Cerebellar cortex (tissue), 1 donor: ENCODE measurements at regions not wholly inside any gene's neighbourhood (a gene's known extent, or its start where the extent isn't known, plus 50 kb on each side); places are given as distances from the start of the nearest gene placed in this dataset.

Experiments
- DNase-seq: peaks from one replicate; pipeline ENCODE4 v3.0.0-alpha.2; 2015; ENCODE audit warnings: low spot score

DNA sequence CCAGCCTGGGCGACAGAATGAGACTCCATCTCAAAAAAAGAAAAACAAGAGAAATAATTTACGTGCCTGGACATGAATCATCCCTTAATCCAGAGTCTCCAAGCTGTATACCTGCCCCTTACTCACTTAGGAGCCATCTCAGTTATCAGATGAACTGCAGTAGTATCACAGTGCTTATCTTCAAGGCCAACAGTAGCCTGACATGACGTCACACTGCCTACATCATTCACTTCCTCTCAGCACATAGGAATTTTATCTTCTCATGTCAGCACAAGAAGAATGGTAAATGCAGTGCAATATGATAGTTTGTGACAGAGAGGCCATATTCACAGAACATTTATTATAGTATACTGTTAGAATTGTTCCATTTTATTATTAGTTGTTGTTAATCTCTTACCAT is 216.6 kb downstream of the SS18 start:
- no peak for DNase-seq

DNA sequence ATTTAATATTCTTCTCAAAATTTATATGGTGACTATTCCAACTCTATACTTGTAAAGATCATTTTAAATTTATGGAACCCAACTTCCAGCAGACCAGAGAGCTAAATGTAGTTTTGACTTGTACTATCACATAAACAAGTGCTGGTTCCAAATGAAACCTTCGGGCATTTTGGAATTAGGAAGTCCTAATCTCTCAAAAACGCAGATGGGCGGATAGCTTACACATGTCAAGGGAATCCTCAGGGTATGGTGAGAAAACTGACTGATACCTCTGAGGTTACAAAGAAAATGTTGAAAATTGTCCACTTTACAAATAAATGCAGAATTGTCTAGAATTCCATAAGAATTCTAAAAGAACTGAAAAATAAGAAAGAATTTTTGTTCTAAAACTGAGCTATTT is 224.1 kb downstream of the SS18 start:
- DNase-seq = no peak

DNA sequence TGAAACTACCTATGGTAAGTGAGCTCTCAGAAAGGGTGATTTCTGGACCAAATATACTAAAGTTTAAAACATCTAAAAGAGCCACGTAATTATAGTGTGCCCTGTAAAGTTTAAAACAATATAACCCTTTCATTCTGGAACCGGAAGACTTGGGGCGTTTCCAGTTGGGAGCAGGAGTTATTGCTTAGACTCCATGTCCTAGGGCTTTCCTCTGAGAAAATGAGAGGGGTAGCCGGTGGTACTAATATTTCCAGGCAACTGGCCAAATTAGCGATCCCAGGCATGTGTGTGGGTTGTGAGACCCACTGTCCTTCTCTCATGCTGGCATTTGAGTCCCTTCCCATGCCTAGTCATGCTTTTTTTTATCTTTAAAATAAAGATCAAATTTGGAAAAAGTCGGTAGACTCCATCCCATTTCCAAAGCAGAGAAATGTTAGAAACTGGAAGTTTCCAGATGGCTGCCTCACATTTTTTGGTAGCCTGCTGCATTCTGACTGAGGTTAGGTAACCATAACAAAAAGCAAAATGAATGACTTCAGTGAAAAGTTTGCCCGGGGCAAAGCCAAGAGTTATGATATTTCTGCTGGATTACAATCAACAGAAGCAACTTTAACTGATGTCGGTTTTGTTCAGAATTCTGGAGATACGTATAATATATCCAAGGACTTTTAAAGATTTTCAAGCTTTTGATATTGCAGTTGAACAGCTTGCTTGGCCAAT is 227.4 kb downstream of the SS18 start:
- no peak for DNase-seq

DNA sequence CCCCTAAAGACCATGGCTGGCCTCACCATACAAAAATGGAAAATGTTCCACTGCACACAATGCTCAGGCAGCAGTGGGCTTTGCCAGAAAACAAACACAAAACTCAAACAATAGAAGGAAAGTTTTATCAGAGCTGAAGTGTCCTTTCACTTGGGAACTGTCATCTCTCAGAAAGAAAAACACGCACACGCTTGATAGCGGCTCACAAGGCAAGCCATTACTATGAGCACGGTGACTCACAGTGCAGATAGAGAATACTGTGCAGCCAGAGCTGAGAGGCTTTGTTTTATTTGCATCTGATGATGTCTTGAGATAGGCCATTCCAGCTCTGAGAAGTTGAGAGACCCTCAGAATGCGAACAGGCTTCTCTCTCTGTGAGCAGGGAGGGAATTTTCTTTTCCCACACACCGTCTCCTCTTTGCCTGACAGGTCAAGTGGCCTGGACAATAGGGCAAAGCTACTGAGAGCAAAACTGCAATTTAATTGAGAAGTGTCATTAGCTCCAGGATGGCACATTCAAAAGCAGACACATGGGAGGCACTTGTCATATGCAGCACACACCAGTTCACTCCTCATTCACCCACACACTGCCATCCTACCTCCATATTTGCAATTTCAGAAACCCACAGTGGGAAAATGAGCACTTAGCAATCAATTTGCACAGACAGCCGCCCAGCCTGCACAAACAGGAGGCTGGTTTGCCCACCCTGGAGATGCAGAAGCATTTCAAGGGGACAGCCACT is 236.6 kb downstream of the SS18 start:
- no peak for DNase-seq

DNA sequence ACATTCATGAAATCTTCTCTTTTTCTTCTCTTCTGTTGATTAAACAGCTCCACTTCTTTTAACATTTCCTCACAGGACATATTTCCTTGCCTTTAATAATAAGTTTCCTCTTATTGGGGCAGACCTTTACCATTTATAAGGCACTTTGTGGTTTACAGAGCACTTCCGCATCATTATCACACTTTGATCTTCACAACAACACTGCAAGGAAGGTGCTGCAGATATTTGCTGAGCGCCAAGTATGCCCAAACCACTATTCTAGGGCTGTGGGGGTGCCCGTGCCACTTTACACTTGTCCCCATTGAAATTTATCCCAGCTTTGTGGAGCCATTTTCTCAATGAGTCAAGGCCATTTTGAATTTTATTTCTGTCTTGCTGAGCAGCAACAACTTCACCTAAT is 246.6 kb downstream of the SS18 start:
- DNase-seq = no peak

DNA sequence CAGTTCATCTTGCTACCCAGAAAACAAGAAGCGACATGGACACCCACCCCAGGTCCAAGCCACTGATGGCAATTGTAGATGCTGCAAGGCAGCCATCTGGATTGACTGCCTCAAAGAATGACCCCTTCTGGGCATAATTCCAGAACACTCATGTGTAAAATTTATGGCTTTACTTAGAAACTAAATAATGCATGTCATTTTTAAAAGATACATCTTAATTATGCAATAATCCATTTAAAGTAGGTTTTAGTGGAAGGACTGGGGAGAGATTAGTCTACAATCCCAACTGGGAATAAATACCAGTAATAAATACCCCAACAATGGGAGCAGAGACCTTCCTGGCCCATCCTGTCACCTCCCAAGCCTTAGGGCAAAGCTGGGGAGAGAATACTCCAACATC is 247.7 kb downstream of the SS18 start:
- no peak for DNase-seq

DNA sequence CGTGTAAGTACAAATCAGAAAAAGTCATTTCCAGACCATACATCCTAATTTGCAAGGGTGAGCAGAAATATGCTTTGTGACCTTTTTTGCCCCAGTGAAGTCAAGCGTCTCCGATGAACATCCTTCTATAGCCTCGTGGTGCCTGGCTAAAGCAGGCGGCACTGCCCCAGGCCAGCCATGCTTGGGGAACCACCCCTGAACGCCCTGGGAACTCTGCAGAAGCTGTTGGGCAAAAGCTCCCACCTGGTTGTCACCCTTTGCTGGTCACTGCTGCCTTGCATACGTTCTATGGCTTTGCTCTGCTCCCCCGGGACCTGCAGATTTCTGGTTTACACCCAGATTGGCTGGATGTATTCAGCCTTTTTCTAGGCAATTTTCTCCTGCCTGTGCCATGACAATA is 256.4 kb downstream of the SS18 start:
- no peak for DNase-seq

DNA sequence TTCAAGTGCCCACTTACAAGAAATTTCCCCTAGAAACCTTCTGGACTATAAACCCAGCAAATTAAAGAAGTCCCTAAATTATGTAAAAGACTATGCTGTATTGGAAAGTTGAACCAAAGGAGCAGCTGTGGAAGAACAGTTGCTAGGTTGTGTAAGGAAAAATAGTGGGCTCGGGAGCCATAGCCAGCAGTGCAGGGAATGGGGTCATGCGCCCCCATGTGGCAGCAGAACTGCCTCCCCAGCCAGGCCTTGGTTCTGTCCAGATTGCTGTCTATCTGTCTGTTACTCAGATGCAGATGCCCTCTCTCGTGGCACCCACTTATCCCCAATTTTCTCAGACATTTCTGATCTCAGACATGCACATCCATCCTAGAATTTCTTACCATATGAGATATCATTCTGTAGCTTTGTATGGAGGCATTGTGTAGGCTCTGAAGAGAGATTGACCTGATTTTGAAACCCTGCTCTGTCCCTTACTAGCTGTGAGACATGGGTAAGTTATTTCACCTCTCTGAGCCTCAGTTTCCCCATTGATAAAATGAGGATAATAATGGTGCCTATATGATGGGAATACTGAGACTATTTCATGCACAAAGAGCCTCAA is 258.3 kb downstream of the SS18 start:
- DNase-seq = peak; percentile 52

DNA sequence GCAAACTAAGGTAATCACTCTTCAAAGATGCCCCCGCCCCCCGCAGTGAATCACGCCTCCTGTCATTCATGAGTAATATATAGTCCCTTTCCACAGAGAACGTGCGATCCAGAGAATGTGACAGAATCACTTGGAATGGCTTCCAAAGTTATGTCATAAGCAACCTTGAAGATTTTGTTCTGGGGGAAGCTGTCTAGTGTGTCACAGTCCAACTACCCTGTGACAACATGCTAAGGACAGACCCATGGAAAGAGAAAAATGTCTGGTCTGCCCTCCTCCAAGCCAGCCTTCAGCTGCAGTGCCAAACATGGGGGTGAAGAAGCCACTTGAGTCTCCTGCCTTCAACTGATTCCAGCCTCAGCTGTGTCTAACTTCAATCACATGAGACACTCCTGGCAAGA is 259.1 kb downstream of the SS18 start:
- no peak for DNase-seq

DNA sequence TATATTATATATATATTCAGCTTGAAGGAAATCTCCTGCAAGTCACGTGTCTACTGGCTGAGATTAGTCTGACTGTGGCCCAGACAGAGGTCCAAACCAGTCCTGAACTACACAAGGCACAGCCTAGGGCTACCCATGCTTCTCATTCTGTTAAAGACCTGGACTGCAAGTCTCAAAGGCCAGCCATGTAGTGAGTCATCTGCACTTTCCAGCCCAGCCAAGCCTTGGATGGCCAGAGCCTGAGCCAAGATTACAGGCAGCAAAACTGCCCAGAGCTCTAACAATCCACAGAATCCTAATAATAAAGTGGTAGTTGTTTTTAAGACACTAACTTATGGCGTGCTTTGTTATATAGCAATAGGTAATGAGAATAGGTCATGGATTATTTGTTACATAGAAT is 259.6 kb downstream of the SS18 start:
- DNase-seq = no peak

DNA sequence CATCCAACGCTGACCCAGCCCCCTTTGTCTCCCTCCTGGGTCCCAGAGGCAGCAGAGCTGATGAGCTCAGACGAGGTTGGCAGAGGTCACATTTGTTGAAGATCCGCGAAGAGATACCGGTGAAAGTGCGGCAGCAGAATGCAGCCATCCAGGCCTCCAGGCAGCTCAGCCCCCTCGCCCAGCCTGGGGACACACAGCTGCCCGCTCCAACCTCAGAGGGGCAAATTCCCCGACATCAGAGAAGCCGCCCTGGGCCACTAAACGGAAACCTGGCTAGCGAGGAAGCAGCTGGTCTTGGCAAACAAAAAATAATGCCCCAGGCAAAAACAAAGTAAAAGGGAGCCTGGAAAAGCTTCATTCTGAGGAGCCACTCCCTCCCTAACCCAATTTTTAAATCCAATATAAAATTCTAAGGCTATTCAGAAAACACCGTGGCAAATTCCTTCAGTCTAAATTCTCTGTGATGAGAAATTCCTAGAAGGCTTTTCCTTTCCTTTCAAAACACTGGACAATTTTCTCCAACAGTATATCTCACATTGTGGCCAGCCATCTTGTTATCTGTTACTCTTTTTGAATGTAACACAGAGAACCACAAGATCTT is 262.4 kb downstream of the SS18 start:
- no peak for DNase-seq

DNA sequence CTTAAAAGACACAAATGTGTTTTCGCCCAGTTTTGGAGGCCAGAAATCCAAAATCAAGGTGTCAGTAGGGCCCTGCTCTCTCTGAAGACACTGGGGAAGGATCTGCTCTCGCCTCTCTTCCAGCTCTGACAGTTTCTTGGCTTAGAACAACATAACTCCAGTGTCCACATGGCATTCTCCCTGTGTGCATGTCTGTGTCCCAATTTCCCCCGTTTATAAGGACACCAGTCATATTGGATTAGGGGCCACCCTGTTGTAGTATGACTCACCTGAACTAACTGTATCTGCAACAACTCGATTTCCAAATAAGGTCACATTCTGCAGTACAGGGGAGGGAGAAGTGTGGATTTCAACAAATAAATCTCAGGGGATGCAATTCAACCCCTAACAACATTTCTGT is 263.2 kb downstream of the SS18 start:
- DNase-seq = peak; percentile 70

DNA sequence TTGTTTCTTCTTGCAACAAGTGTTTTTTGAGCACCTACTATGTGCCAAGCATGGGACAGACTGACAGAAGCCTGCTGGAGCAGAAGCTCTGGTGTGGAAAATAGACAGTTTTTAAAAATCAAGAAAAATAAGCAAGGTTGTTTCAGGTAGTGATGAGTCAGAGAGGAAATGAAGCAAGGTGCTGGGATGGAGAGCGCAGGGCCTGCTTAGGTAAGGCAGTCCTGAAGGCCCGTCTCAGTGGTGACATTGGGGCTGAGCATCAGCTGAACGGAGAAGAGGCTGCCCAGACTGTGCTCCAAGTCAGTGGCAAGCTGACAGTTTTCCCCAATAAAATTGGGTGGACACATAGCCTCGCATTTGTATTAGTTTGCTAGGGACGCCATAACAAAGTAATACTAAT is 263.6 kb downstream of the SS18 start:
- no peak for DNase-seq

DNA sequence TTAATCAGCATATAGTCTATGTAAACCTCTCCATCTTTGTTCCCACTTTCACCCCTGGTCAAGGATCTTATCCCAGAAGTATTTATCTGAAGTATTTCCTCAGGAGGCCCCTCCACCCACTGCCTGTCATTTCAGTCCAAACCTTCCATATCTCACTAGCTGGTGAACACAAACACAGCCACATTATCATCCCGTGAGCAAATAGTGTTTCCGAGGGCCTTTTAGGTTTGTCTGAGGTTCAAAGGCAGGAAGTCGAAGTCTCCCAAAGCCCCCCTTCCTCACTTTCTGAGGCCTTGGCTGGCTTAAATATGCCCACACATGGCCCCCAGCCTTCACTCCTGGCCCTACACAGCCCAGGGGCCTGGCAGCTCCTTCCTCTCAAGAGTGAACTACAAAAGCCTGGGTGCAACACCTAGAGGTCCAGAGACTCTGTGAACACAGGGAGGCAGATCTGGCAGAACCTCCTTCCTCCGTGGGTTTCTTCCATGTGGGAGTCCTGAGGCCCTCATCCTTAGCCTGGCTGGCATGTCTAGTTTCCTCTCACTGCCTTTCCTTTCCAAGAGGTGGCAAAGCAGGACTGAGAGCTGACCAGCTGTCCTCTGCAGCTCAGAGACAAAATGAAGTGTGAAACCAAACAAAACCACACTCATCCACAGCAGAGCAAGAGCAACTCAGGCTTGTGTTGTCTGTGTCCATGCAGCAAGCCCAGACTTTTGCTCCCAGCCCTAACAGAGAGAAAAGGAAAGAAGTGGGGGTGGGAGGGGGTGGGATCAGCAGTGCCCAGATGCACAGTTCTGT is 264.2 kb downstream of the SS18 start:
- peak; percentile 36 for DNase-seq

DNA sequence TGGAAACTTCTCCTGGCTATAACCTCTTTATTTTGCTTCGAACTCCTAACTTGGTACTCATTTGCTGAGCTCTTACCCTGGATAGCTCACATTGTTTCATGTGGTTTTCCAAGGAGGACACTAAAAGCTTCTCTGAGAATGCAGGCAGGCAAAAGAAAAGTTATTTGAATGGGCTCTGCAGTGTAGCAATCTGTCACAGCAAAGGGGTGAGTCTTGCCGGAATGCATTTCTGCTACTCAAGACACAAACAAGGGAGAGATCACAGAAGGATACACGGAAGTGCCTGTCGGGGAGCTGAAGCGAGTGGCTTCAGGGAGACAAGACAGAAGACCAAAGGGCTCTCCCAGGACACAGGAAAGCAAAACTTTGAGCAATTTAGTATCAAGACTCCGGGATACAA is 265.4 kb downstream of the SS18 start:
- no peak for DNase-seq

DNA sequence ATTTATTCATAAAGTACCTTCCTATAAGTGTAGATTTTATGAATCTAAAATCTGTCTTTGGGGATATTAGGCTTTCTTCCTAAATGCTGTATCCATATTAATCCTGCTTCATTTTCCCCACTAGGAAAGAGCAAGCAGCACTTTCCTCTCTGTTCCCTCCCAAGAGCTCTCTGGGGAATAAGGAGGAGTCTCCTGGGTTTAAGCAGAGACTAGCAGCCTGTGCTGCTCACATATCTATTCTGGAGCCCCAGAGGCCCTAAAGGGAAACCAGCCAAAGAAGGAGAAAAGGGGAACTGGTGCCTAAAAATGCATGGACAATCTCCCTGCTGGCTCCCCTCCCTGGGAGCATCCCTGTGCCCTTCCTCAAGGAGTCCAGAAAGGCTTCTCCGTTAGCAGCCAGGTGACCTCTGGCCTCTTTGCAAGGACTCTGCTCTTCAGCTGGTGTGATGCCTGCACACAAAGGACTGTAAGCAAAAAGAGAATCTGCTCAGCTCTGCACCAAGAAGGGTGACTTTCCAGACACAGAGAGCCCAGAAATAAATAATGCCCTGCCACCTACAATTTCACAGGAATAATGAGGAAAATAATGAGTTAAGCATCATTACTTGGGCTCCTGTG is 270.6 kb downstream of the SS18 start:
- DNase-seq = no peak

DNA sequence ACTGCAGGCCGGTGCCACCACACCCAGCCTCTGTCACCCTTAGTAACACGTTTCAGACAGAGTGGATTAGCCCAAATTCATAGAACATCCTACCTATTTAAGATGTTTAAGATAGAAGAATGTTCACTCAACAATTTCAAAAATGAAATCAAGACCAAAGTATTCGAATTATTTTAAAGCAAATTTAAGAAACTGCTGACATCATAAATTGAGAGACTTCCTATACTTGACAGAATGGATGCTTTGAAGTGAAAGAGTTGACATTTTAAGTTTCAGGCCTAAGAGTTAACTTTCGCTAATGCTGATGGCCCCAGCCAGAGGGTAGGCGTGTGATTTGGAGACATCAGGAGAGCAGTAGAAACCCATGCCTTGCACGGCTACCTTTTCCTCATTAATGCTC is 271.9 kb downstream of the SS18 start:
- DNase-seq = no peak

DNA sequence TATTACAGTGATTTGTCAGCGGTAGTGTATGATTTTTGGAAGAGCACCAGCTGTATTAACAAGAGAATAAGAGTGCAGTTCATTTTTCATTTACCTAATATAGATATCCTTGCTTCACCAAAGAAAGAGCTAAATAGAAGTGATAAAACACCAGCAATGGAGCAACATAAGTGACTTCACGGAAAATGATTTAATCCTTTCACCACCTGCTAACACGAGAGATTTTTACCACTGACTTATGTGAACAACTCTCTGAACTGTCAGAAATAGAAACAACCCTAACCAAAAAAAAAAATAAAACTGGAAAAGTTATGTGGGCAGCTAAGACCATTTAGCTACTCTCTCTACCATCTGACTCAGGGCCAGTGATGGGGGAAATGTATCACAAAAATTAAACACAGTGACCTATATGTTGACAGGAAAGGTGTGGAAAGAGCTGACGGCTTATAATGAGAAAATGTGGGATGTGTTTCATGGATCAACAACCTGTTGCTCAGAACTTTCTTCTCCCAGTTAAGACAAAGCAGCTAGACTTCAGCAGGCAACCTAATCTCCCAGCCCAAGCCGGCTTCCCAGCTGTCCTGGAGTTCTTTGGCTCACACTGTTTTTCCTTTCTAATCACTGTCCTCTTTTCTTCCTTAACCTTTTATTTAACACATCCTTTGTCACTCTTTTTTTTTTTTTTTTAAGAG is 272.7 kb downstream of the SS18 start:
- DNase-seq = no peak

DNA sequence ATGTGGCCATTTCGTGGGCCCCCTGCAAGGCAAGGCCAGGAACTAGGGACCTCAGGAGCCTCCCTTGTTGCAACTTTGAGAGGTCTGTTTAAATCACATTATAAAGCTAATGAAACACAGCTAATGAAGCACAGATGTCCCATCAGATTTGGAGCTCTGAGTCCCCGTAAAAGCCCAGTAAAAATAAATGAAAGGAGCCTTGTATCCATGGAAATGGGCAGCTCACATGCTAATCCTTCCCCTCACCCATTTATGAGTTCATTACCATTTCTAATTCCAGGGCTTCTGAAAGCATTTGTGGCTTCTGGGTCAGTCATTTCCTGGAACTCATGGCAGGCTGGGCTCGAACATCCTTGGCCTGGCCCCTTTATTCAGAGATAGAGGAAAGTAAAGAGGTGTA is 274.8 kb downstream of the SS18 start:
- DNase-seq = no peak

DNA sequence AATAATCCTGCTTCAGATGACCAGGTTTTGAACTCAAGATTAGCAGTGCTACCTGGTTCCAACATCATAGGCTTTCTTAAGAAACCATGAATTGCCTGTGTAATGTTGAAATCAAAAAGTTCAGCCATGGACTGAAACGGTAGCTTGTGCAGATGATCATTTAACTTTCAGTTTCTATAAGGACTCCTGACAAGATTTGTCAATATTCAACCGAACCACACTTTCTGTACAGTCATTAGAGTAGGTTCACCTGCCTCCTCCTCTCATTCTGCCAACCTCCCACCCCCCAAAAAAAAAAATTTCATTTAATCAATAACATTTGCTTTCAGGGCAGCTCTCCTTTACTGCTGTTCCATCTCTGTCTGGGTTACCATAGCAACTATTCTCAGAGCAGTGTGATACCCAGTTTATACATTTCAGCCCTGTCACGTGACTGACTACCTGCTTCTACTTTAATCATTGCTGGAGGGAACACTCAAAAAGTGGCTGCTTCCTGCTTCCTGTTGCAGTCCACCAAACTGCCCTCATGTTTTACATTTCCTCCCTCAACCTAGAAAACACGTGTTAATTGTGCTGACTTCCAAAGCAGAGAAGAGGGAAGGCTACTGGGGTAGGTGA is 275.5 kb downstream of the SS18 start:
- DNase-seq = no peak

DNA sequence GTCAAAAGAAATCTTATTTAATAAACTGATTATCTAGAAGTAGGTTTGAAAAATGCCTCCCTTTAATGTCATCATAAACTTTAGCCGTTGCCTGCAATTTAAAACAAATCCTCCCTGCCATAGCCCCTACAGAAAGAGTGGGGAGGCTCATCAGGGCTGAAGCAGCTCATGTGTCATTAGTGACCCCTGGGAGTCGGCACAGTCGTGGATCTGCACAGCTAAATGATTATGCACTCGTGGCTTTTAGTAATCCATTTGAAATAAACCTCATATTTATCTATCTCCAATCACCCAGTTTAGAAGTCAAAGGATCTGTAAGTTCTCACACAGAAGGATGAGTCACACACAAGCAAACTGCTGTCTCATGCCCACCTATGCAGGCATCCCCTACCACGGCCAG is 277.3 kb downstream of the SS18 start:
- DNase-seq = no peak
